Adrenal gland (tissue), 9 donors: ENCODE measurements at regions not wholly inside any gene's neighbourhood (a gene's known extent, or its start where the extent isn't known, plus 50 kb on each side); places are given as distances from the start of the nearest gene placed in this dataset.

Source experiments
- DNase-seq, 7 donors: peaks; one replicate each; pipeline ENCODE4 v3.0.0-alpha.2; 2019 to 2020
- H3K27ac ChIP-seq, 5 donors: fragments of 200-600 bp; sonication (generic) in 4 of 5; 1 replicate in 3 of 5; 2 replicates in 2 of 5; pipeline versions ENCODE4 v1.5.1 to v1.8.0; 2016 to 2020; ENCODE audit warnings: mild to moderate bottlenecking in 1 of 5
- H3K27me3 ChIP-seq: fragments of 200-600 bp; 2 replicates; pipeline ENCODE4 v1.8.0; 2021
- H3K36me3 ChIP-seq, 2 donors: fragments of 200-600 bp; replicated peaks in 1 of 2; 1 replicate in 1 of 2; 2 replicates in 1 of 2; pipeline versions ENCODE4 v1.5.1 to v1.8.0; 2018 to 2022
- H3K4me1 ChIP-seq, 2 donors: fragments of 200-600 bp; replicated peaks in 1 of 2; 1 replicate in 1 of 2; 2 replicates in 1 of 2; pipeline versions ENCODE4 v1.5.1 to v1.8.0; 2018 to 2021
- H3K4me3 ChIP-seq, 4 donors: fragments of 200-600 bp; sonication (generic) in 3 of 4; one replicate each; pipeline ENCODE4 v1.5.1; 2016 to 2018
- H3K9me3 ChIP-seq, 3 donors: fragments of 200-600 bp; sonication (generic) in 1 of 3; replicated peaks in 1 of 3; 1 replicate in 2 of 3; 2 replicates in 1 of 3; pipeline versions ENCODE4 v1.5.1 to v1.8.0; 2016 to 2021
- CTCF ChIP-seq, 6 experiments: fragments of 450-650 bp in 4 of 6; fragments of 200-600 bp in 2 of 6; sonication (generic) in 1 of 6; IDR thresholded peaks; 1 replicate in 5 of 6; 2 replicates in 1 of 6; pipeline versions ENCODE4 v1.5.1 to v1.8.0; 2016 to 2021; ENCODE audit warnings: antibody characterized with exemption in 6 of 6, mild to moderate bottlenecking in 2 of 6, moderate library complexity in 1 of 6
- POLR2A ChIP-seq, 2 donors: fragments of 450-650 bp; IDR thresholded peaks; one replicate each; pipeline ENCODE4 v1.6.1; 2017; ENCODE audit warnings: antibody characterized with exemption in 2 of 2, mild to moderate bottlenecking in 2 of 2, moderate library complexity in 1 of 2
- WGBS, 4 donors: extraction: QIAGEN DNeasy Blood & Tissue Kit in 2 of 4; methylation state at CpG; one replicate each; pipeline versions ENCODE4 v1.1.5 to v1.1.7; 2013 to 2017; 5-methylcytosine and 5-hydroxymethylcytosine counted together
- intact Hi-C, 2 donors: fragments of 100-400 bp; cut with DNase I; formaldehyde crosslinking; loops; one replicate each; pipeline versions ENCODE4 v1.14.1 to v1.15.0; 2022 to 2023
- donor health status: healthy with polysubstance abuse.
- donor health status: Bipolar disorder and iron deficiency.
- donor health status: DM: yes; HTN: yes; CAD: no.
- donor health status: DM: no; HTN: no; CAD: no.
- donor health status: DM: no; HTN: no; CAD: no.

- no peak for DNase-seq
- no peaks in the 10 kb centered on the region for H3K4me1 ChIP-seq
- H3K9me3 ChIP-seq = peaks cover 0 to 3% (median 0%) of the 10 kb centered on the region in 3 donors
- no peak overlapping the region for H3K27ac ChIP-seq
- H3K27me3 ChIP-seq = no peaks in the 10 kb centered on the region
- TF ChIP-seq POLR2A (IDR thresholded peaks at IDR 0.05) (no peak), CTCF (IDR thresholded peaks at IDR 0.05) (no peak)
- intact Hi-C loops = no loop called here
- WGBS, 4 donors = 55 to 68% (median 61%) methylated on average over 3 of the region's 3 CpGs
- no peak overlapping the region for H3K4me3 ChIP-seq
- no peaks in the 10 kb centered on the region for H3K36me3 ChIP-seq
These were observed 210.7 kb downstream of the ANKRD30B start for GRCh38 chr18:14958701-14959100.

GRCh38 chr18:14959550-14959949 lies 211.6 kb downstream of the ANKRD30B start:
- no peaks in the 10 kb centered on the region for H3K27me3 ChIP-seq
- no peak overlapping the region for H3K4me3 ChIP-seq
- DNase-seq = no peak
- TF ChIP-seq POLR2A (IDR thresholded peaks at IDR 0.05) (no peak), CTCF (IDR thresholded peaks at IDR 0.05) (no peak)
- no peak overlapping the region for H3K27ac ChIP-seq
- intact Hi-C loops = no loop called here
- H3K36me3 ChIP-seq = no peaks in the 10 kb centered on the region
- H3K9me3 ChIP-seq = peaks cover 0 to 3% (median 0%) of the 10 kb centered on the region in 3 donors
- no peaks in the 10 kb centered on the region for H3K4me1 ChIP-seq
- WGBS, 4 donors = 61 to 84% (median 80%) methylated on average over 4 to 10 of the region's 10 CpGs

GRCh38 chr18:14961991-14962390 lies 214.0 kb downstream of the ANKRD30B start:
- Histone ChIP-seq H3K27ac (no peak overlapping the region), H3K4me3 (no peak overlapping the region), H3K36me3 (no peaks in the 10 kb centered on the region), H3K9me3 (no peaks in the 10 kb centered on the region), H3K4me1 (no peaks in the 10 kb centered on the region), H3K27me3 (no peaks in the 10 kb centered on the region)
- TF ChIP-seq POLR2A (IDR thresholded peaks at IDR 0.05) = no peak
- TF ChIP-seq CTCF (IDR thresholded peaks at IDR 0.05) = no peak
- WGBS, 4 donors = 68 to 86% (median 78%) methylated on average over 4 to 5 of the region's 5 CpGs
- intact Hi-C loops = no loop called here
- DNase-seq = no peak

GRCh38 chr18:14962626-14963025 lies 214.7 kb downstream of the ANKRD30B start:
- 69 to 89% (median 78%) methylated on average over 7 to 8 of the region's 8 CpGs for WGBS, 4 donors
- no peak overlapping the region for H3K4me3 ChIP-seq
- no peak for DNase-seq
- no peak overlapping the region for H3K27ac ChIP-seq
- H3K4me1 ChIP-seq = no peaks in the 10 kb centered on the region
- H3K36me3 ChIP-seq = no peaks in the 10 kb centered on the region
- H3K9me3 ChIP-seq = no peaks in the 10 kb centered on the region
- TF ChIP-seq CTCF (IDR thresholded peaks at IDR 0.05) (no peak), POLR2A (IDR thresholded peaks at IDR 0.05) (no peak)
- intact Hi-C loops = no loop called here
- no peaks in the 10 kb centered on the region for H3K27me3 ChIP-seq
